ENCODE measurements at regions not wholly inside any gene's neighbourhood (a gene's known extent, or its start where the extent isn't known, plus 50 kb on each side); places are given as distances from the start of the nearest gene placed in this dataset.

- Histone ChIP-seq H3K27me3 (no peaks in the 10 kb centered on the region), H3K36me3 (no peaks in the 10 kb centered on the region), H3K27ac (no peak overlapping the region), H3K4me1 (no peaks in the 10 kb centered on the region), H3K9me3 (no peaks in the 10 kb centered on the region), H3K4me3 (no peak overlapping the region)
- TF ChIP-seq EP300 (IDR thresholded peaks at IDR 0.05) (no peak), POLR2A (IDR thresholded peaks at IDR 0.05) (no peak), POLR2AphosphoS5 (IDR thresholded peaks at IDR 0.05) (no peak), CTCF (IDR thresholded peaks at IDR 0.05) (no peak)
- 80 to 88% methylated on average over 14 to 15 of the region's 15 CpGs for WGBS, 2 donors
- no peak for ATAC-seq (ENCODE audit: low FRiP score in 2 of 2)
- no peak for DNase-seq
Observed at GRCh38 chr1:30265127-30266070, 458.0 kb downstream of the MATN1 start.

- no peak for DNase-seq
- TF ChIP-seq POLR2AphosphoS5 (IDR thresholded peaks at IDR 0.05) (no peak), EP300 (IDR thresholded peaks at IDR 0.05) (no peak), CTCF (IDR thresholded peaks at IDR 0.05) (no peak), POLR2A (IDR thresholded peaks at IDR 0.05) (no peak)
- H3K36me3 ChIP-seq = no peaks in the 10 kb centered on the region
- H3K9me3 ChIP-seq = no peaks in the 10 kb centered on the region
- H3K27ac ChIP-seq = no peak overlapping the region
- H3K27me3 ChIP-seq = no peaks in the 10 kb centered on the region
- no peak for ATAC-seq (ENCODE audit: low FRiP score in 2 of 2)
- H3K4me1 ChIP-seq = no peaks in the 10 kb centered on the region
- H3K4me3 ChIP-seq = no peak overlapping the region
- 71 to 83% methylated on average over 4 of the region's 4 CpGs for WGBS, 2 donors
Observed at GRCh38 chr1:30264672-30265025, 458.7 kb downstream of the MATN1 start.

GRCh38 chr1:30263888-30264671 is 459.3 kb downstream of the MATN1 start:
- H3K4me1 ChIP-seq = no peaks in the 10 kb centered on the region
- TF ChIP-seq POLR2A (IDR thresholded peaks at IDR 0.05) (no peak), EP300 (IDR thresholded peaks at IDR 0.05) (no peak), CTCF (IDR thresholded peaks at IDR 0.05) (no peak), POLR2AphosphoS5 (IDR thresholded peaks at IDR 0.05) (no peak)
- H3K36me3 ChIP-seq = no peaks in the 10 kb centered on the region
- no peaks in the 10 kb centered on the region for H3K27me3 ChIP-seq
- no peaks in the 10 kb centered on the region for H3K9me3 ChIP-seq
- DNase-seq (no peak), ATAC-seq (ENCODE audit: low FRiP score in 2 of 2) (peak in 1 of 2 donors; percentile 21)
- H3K4me3 ChIP-seq = no peak overlapping the region
- WGBS, 2 donors = 78 to 81% methylated on average over 8 to 9 of the region's 9 CpGs
- H3K27ac ChIP-seq = no peak overlapping the region

GRCh38 chr1:30263405-30263804 is 460.0 kb downstream of the MATN1 start:
- DNase-seq (no peak), ATAC-seq (ENCODE audit: low FRiP score in 2 of 2) (no peak)
- H3K9me3 ChIP-seq = no peaks in the 10 kb centered on the region
- H3K27ac ChIP-seq = no peak overlapping the region
- no peak for TF ChIP-seq POLR2A (IDR thresholded peaks at IDR 0.05)
- no peak for TF ChIP-seq CTCF (IDR thresholded peaks at IDR 0.05)
- TF ChIP-seq POLR2AphosphoS5 (IDR thresholded peaks at IDR 0.05) = no peak
- no peak overlapping the region for H3K4me3 ChIP-seq
- no peaks in the 10 kb centered on the region for H3K27me3 ChIP-seq
- 71% methylated on average over 4 of the region's 4 CpGs; no CpG with 5 or more reads in 1 of the 2 donors for WGBS, 2 donors
- H3K36me3 ChIP-seq = no peaks in the 10 kb centered on the region
- no peaks in the 10 kb centered on the region for H3K4me1 ChIP-seq

All from upper lobe of left lung (tissue), 6 donors.